H9 (cell line): ENCODE measurements at regions not wholly inside any gene's neighbourhood (a gene's known extent, or its start where the extent isn't known, plus 50 kb on each side); places are given as distances from the start of the nearest gene placed in this dataset.

Source experiments
- DNase-seq: peaks from one replicate; pipeline ENCODE4 v3.0.0-alpha.2; 2017
- H2AFZ ChIP-seq: one replicate; pipeline ENCODE4 v1.6.1; 2013; ENCODE audit warnings: mild to moderate bottlenecking, low read length, control low read depth, moderate library complexity
- H2AK5ac ChIP-seq: 2 replicates; pipeline ENCODE4 v1.6.1; 2013; ENCODE audit warnings: low read length, control low read depth, mixed read lengths; ENCODE audit not compliant: insufficient read length
- H2BK120ac ChIP-seq: one replicate; pipeline ENCODE4 v1.6.1; 2013; ENCODE audit warnings: low read depth, mild to moderate bottlenecking, low read length, control low read depth, inconsistent platforms; ENCODE audit not compliant: poor library complexity, severe bottlenecking
- H2BK12ac ChIP-seq: 2 replicates; pipeline ENCODE4 v1.6.1; 2013; ENCODE audit warnings: low read length, control low read depth, mixed read lengths, low read depth; ENCODE audit not compliant: insufficient read length
- H2BK15ac ChIP-seq: 2 replicates; pipeline ENCODE4 v1.6.1; 2013; ENCODE audit warnings: low read depth, low read length, control low read depth
- H2BK20ac ChIP-seq: one replicate; pipeline ENCODE4 v1.6.1; 2013; ENCODE audit warnings: low read depth, mild to moderate bottlenecking, low read length, control low read depth, inconsistent platforms; ENCODE audit not compliant: poor library complexity, severe bottlenecking
- H2BK5ac ChIP-seq: 2 replicates; pipeline ENCODE4 v1.6.1; 2013; ENCODE audit warnings: low read length, control low read depth, mixed read lengths; ENCODE audit not compliant: insufficient read length
- H3K14ac ChIP-seq: 2 replicates; pipeline ENCODE4 v1.6.1; 2013; ENCODE audit warnings: low read length, control low read depth; ENCODE audit not compliant: insufficient read depth
- H3K18ac ChIP-seq: 2 replicates; pipeline ENCODE4 v1.6.1; 2013; ENCODE audit warnings: low read depth, mild to moderate bottlenecking, mixed read lengths, low read length, control low read depth; ENCODE audit not compliant: insufficient read length
- H3K23ac ChIP-seq: 2 replicates; pipeline ENCODE4 v1.6.1; 2013; ENCODE audit warnings: low read length, control low read depth, mixed read lengths, low read depth; ENCODE audit not compliant: insufficient read length
- H3K23me2 ChIP-seq: 2 replicates; pipeline ENCODE4 v1.6.1; 2013; ENCODE audit warnings: low read depth, mild to moderate bottlenecking, mixed read lengths, low read length, control low read depth; ENCODE audit not compliant: insufficient read length, poor library complexity, severe bottlenecking
- H3K27ac ChIP-seq: 2 replicates; pipeline ENCODE4 v1.5.1; 2013; ENCODE audit warnings: low read length, control low read depth, mixed read lengths, low read depth; ENCODE audit not compliant: insufficient read length
- H3K27me3 ChIP-seq: 2 replicates; pipeline ENCODE4 v1.6.1; 2013; ENCODE audit warnings: low read length, control low read depth, inconsistent platforms; ENCODE audit not compliant: insufficient read depth
- H3K4ac ChIP-seq: 2 replicates; pipeline ENCODE4 v1.6.1; 2013; ENCODE audit warnings: low read depth, mild to moderate bottlenecking, control low read depth, inconsistent platforms, low read length, moderate library complexity
- H3K4me1 ChIP-seq: 2 replicates; pipeline ENCODE4 v1.6.1; 2013; ENCODE audit warnings: low read length, control low read depth, inconsistent platforms; ENCODE audit not compliant: insufficient read depth
- H3K4me2 ChIP-seq: 2 replicates; pipeline ENCODE4 v1.6.1; 2013; ENCODE audit warnings: low read length, control low read depth, mixed read lengths; ENCODE audit not compliant: insufficient read length, insufficient read depth
- H3K56ac ChIP-seq: 2 replicates; pipeline ENCODE4 v1.6.1; 2013; ENCODE audit warnings: low read depth, mild to moderate bottlenecking, mixed read lengths, low read length, control low read depth; ENCODE audit not compliant: insufficient read length
- H3K79me1 ChIP-seq: 2 replicates; pipeline ENCODE4 v1.6.1; 2013; ENCODE audit warnings: low read depth, mild to moderate bottlenecking, moderate library complexity, low read length, control low read depth, inconsistent platforms; ENCODE audit not compliant: insufficient read depth, poor library complexity, severe bottlenecking
- H3K79me2 ChIP-seq: 2 replicates; pipeline ENCODE4 v1.6.1; 2013; ENCODE audit warnings: low read length, control low read depth, inconsistent platforms; ENCODE audit not compliant: insufficient read depth
- H3K9ac ChIP-seq: 2 replicates; pipeline ENCODE4 v1.6.1; 2013; ENCODE audit warnings: low read length, control low read depth, mixed read lengths; ENCODE audit not compliant: insufficient read length; ENCODE audit errors: extremely low read depth
- H3K9me3 ChIP-seq: one replicate; pipeline ENCODE4 v1.6.1; 2013; ENCODE audit warnings: low read depth, low read length, inconsistent platforms; ENCODE audit not compliant: control insufficient read depth
- H3T11ph ChIP-seq: one replicate; pipeline ENCODE4 v1.6.1; 2013; ENCODE audit warnings: mild to moderate bottlenecking, low read length, control low read depth, inconsistent platforms
- H4K20me1 ChIP-seq: one replicate; pipeline ENCODE4 v1.6.1; 2013; ENCODE audit not compliant: control insufficient read depth, insufficient read length, insufficient read depth
- H4K5ac ChIP-seq: 2 replicates; pipeline ENCODE4 v1.6.1; 2013; ENCODE audit warnings: low read depth, mild to moderate bottlenecking, mixed read lengths, low read length, control low read depth; ENCODE audit not compliant: insufficient read length
- H4K8ac ChIP-seq: replicated peaks from 2 replicates; pipeline ENCODE4 v1.6.1; 2013; ENCODE audit warnings: low read length, control low read depth, mixed read lengths, low read depth; ENCODE audit not compliant: insufficient read length
- H4K91ac ChIP-seq: 2 replicates; pipeline ENCODE4 v1.6.1; 2013; ENCODE audit warnings: low read depth, mild to moderate bottlenecking, moderate library complexity, mixed read lengths, low read length, control low read depth; ENCODE audit not compliant: insufficient read length
- H3K27ac Mint-ChIP-seq, 3 experiments: 2 replicates in 2 of 3; 3 replicates in 1 of 3; pipeline ENCODE4 v1.8.0; 2020 to 2021; ENCODE audit warnings: mixed read lengths in 3 of 3, mild to moderate bottlenecking in 1 of 3, moderate library complexity in 1 of 3
- H3K27me3 Mint-ChIP-seq: 2 replicates; pipeline ENCODE4 v1.8.0; 2021; ENCODE audit warnings: low read depth, mild to moderate bottlenecking, moderate library complexity, mixed read lengths
- H3K36me3 Mint-ChIP-seq, 3 experiments: 2 replicates in 2 of 3; 3 replicates in 1 of 3; pipeline ENCODE4 v1.8.0; 2020 to 2021; ENCODE audit warnings: low read depth in 3 of 3, mixed read lengths in 3 of 3; ENCODE audit not compliant: insufficient read depth in 1 of 3
- H3K4me1 Mint-ChIP-seq, 2 experiments: 2 replicates each; pipeline ENCODE4 v1.8.0; 2020; ENCODE audit warnings: mixed read lengths in 2 of 2
- H3K4me3 Mint-ChIP-seq, 2 experiments: 2 replicates in 1 of 2; 3 replicates in 1 of 2; pipeline ENCODE4 v1.8.0; 2020 to 2021; ENCODE audit warnings: mild to moderate bottlenecking in 2 of 2, mixed read lengths in 2 of 2, moderate library complexity in 1 of 2
- H3K9me3 Mint-ChIP-seq, 2 experiments: 2 replicates in 1 of 2; 3 replicates in 1 of 2; pipeline ENCODE4 v1.8.0; 2020; ENCODE audit warnings: mild to moderate bottlenecking in 2 of 2, mixed read lengths in 2 of 2, moderate library complexity in 1 of 2
- WGBS: extraction: QIAGEN DNeasy Blood & Tissue Kit; methylation state at CpG from one replicate; pipeline ENCODE4 v1.1.7; 2013; ENCODE audit warnings: missing lambda C conversion rate, low lambda C conversion rate, mixed read lengths; ENCODE audit not compliant: insufficient read length; ENCODE audit errors: extremely low coverage; 5-methylcytosine and 5-hydroxymethylcytosine counted together
- TF ChIP-seq, protein P1 (sequence below): fragments of 200-600 bp; sonication (generic); conservative IDR thresholded peaks from 3 replicates; pipeline ENCODE4 v1.8.0; 2021; ENCODE audit warnings: antibody characterized with exemption, mild to moderate bottlenecking

- Mint-ChIP-seq H3K27me3 (no peaks in the 10 kb centered on the region; the same call in 1 of the 2 replicates), H3K4me1 (peaks cover 13 to 22% of the 10 kb centered on the region in 2 experiments), H3K4me3 (no peak overlapping the region), H3K27ac (no peak overlapping the region), H3K36me3 (no peaks in the 10 kb centered on the region), H3K9me3 (no peaks in the 10 kb centered on the region)
- H3K27me3 ChIP-seq, result no peaks in the 10 kb centered on the region
- H3K9me3 ChIP-seq, result no peaks in the 10 kb centered on the region
- no peak overlapping the region for H2BK20ac ChIP-seq
- H3K4me2 ChIP-seq, result no peak overlapping the region
- no peak overlapping the region for H3K23ac ChIP-seq
- no peak overlapping the region for H2BK120ac ChIP-seq
- H3K56ac ChIP-seq, result no peak overlapping the region
- H2BK15ac ChIP-seq, result no peak overlapping the region
- no peaks in the 10 kb centered on the region for H3K79me2 ChIP-seq
- TF ChIP-seq, protein P1, sequence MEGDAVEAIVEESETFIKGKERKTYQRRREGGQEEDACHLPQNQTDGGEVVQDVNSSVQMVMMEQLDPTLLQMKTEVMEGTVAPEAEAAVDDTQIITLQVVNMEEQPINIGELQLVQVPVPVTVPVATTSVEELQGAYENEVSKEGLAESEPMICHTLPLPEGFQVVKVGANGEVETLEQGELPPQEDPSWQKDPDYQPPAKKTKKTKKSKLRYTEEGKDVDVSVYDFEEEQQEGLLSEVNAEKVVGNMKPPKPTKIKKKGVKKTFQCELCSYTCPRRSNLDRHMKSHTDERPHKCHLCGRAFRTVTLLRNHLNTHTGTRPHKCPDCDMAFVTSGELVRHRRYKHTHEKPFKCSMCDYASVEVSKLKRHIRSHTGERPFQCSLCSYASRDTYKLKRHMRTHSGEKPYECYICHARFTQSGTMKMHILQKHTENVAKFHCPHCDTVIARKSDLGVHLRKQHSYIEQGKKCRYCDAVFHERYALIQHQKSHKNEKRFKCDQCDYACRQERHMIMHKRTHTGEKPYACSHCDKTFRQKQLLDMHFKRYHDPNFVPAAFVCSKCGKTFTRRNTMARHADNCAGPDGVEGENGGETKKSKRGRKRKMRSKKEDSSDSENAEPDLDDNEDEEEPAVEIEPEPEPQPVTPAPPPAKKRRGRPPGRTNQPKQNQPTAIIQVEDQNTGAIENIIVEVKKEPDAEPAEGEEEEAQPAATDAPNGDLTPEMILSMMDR, result no peak
- H3K4me1 ChIP-seq, result peaks cover 2% of the 10 kb centered on the region; the same call in 1 of the 2 replicates
- no peak overlapping the region for H3T11ph ChIP-seq
- H3K79me1 ChIP-seq, result no peaks in the 10 kb centered on the region
- no peak overlapping the region for H3K14ac ChIP-seq
- H3K23me2 ChIP-seq, result no peaks in the 10 kb centered on the region
- H2BK5ac ChIP-seq, result no peak overlapping the region
- no peak overlapping the region for H2BK12ac ChIP-seq
- DNase-seq, result no peak
- H4K5ac ChIP-seq, result no peak overlapping the region
- no peak overlapping the region for H3K4ac ChIP-seq
- H3K9ac ChIP-seq, result no peak overlapping the region
- H2AFZ ChIP-seq, result no peak overlapping the region
- no peak overlapping the region for H3K18ac ChIP-seq
- H2AK5ac ChIP-seq, result no peak overlapping the region
- no peak overlapping the region for H4K91ac ChIP-seq
- H3K27ac ChIP-seq, result no peak overlapping the region
- no CpG with 5 or more reads among the region's 8 CpGs for WGBS
- H4K20me1 ChIP-seq, result no peaks in the 10 kb centered on the region
- no peak overlapping the region for H4K8ac ChIP-seq
Measured at GRCh38 chr1:234529095-234529949, 50.3 kb upstream of the TARBP1 start.
